GM21786 (cell line): ENCODE measurements at regions not wholly inside any gene's neighbourhood (a gene's known extent, or its start where the extent isn't known, plus 50 kb on each side); places are given as distances from the start of the nearest gene placed in this dataset.
"Not testable (repeated sequence)": the region's sequence is repeated elsewhere in the genome, so short reads cannot be mapped to it uniquely, and the experiment has no call there.

ENCODE experiments used
- ATAC-seq: cut with Tn5 transposase; IDR thresholded peaks from one replicate; pipeline ENCODE4 v1.9.1; 2021; ENCODE audit not compliant: unreplicated experiment

DNA sequence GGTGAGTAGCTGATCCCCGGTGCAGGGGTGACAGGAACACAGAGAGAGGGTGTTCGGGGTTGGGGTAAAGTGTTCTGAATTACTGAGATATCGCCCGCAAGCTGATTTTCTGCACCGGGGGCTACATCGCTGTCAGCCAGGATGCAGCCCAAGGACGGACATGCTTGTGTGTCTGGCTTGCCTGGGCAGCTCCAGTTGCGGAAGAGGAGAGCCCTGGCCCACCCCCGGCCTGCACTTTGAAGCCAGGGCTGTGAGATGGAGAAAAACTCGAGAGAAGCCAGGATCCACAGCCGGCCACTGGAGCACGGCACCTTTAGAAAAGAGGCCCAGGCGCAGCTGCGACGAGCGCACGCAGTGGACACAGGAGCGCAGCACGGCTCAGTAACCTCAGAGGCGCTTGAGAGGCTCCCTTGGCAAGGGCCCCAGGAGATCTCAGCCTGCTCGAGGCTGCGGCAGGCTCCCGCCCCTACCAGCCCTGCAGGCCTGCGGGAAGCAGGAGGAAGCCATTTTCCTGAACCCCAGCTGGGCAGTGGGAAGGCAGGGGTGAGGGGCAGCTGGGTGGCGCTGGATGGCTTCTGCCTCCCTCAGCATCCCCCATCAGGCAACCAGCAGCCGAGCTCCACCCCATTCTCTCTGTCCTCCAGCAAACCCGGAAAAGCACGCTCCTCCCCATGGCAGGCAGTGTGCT is 59.2 kb downstream of the C9orf50 start:
- no peak for ATAC-seq

DNA sequence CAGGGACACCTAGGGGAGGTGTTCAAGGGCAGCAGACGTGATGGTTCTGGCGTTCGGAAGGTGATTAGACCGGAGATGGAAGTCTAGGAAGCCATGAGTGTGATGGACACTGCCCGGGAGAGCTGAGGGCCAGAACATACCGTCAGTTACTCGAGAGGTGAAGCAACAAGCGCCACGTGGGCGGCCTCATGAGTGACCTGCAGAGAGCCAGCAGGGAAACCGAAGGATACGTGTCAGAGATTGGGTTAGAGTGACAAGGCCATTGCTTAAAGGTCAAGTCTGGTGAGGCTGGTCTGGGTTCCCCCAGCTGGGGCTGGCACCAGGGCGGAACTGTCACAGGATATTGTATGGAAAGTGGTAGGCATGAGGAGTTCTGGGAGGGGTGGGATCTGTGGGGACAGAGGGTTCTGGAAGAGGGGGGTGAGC is 60.0 kb downstream of the C9orf50 start:
- ATAC-seq = no peak

DNA sequence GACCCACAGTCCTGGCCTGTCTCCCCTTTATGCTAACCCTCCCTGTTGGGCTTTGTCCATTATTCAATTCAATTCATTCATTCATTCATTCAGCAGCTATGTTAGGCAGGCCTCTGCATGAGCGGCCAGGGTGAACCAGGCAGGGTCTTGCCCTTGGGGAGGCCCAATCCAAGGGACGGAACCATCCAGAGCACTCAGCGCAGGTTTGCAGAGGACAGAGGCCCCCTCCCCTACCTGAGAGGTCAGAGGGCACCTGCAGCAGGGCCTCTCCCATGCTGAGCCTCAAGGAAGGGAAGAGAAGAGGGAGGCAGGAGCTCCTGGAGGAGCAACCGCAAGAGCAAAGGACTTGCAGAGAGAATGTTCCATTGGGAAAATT is 61.4 kb downstream of the C9orf50 start:
- ATAC-seq = no peak

DNA sequence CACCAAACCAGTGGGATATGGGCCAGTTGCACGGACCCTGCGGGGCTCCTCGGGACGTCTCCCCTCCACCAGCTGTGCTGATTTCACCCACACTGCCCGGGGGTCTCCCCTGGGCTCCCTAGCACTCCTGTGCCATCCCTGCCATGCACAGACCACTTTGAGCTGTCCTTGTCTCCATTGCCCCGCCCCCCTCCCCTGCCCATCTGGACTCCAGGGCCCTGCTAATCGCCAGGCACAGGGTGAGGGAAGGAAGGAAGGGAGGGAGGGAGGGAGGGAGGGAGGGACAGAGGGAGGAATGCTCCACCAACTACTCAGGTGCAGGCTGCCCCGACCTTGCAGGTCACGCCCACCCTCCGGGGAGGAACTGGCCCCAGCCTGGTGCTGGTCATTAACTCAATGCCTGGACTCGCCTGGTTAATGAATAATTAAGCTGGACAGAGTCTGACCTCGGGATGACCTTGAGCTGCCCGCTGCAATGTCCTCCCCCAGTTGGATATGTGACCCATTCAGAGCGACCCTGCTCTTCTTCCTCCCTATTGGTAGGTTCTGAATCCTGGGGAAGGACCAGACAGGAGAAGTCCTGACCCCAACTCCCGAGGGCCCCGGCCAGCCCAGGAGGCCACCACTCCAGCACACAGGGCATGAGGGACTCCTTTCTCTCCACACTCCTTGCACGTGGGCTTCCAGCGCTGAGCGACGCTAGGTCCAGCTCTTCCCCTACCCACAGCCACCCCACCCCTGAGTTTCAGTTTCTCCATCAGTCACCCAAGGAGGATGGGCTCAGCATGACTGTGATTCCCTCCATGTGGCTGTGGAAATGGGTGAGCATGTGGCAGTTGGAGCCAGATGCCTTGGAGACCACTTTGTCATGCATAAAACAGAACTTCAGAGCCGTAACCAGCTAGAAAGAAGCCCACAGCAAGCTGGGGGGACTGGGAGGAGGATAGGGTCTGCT is 62.1 kb downstream of the C9orf50 start:
- no peak for ATAC-seq

DNA sequence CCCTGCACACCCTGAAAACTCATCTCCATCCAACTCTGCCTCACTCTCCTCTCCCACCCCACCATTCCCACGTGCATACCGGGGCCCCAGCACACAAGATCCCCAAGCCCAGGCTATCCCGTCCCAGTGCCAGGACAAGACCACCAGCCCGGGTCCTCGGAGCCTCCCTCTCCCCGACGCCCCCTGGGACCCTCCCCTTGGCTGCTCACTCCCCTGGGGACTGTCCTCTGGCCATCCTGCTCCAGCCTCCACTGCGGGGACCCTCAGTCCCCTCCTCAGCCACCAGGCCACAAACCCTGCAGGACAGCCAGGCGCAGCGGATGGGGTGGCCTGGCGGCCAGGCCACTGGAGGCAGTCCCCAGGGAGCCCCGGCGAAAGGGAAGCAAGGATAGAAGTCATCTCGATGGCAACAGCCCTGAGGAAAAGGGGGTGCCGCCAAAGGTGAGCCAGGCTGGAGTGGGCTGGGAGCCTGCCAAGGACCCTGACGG is 62.8 kb downstream of the C9orf50 start:
- ATAC-seq = no peak

DNA sequence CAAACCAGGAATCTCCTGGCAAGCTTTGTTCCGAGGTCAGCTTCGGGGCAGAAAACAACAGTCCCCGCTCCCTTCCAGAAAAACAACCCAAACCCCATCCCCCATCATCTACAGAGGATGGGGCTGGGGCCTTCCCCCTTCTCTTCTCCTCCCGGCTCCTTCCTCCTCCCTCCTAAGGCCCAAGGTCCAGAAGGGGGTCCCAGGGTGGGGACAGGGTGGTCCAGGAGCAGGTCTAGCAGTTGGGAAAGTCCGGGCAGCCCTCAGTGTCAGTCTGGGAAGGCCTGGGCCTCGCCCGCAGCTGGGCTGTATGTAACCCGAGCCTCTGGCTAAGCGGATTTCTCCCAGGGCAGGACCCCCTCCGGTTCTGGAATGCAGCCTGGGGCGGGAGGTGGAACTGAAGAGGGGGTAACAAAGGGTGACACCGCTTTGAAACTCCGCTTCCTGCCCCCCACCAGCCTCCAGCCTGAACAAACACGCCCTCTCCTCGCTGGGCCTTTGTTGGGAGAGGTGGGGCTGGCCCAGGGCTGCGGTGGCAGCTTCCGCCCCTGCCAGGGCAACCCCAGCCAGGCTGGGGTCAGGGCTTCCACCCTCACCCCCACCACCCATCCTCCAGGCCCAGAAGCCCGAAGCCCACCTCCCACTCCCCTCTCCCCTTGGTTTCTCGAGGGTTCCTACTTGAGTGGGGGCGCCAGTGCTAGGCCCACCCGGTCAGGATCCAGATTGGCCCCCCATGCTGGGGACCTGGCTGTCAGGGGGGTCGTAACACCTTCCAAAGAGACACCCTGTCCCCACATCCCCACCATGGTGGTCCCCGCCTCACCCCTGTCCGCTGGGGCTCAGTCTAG is 63.5 kb downstream of the C9orf50 start:
- no peak for ATAC-seq

DNA sequence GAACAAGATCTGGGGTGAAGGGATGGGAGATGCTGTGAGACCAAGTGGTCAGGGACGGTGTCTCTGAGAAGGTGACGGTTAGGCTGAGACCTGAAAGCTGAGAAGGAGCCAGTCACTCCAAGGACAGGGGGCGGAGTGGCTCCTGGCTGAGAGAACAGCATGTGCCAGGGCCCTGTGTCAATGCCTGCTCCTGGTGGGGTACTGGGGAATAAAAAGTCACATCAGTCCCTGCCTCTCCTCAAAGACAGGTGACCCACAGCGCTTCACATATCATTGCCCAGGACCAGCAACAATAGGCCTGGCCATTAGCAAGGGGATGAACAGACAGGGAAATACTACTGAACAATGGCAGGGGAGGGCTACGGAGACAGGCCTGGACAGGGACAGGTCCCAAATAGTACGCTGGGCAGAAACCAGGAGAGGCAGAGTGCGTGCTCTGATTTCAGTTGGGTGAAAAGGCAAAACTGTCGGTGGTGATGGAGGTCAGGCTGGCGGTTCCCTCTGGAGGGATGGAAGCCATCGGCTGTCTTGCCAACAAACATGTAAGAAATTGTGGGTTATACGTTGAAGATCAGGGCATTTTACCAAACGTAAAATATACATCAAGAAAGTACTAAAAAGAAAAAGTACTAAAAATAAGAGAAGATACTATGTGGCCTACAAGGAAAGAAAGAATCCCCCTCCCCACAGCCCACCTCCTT is 64.3 kb downstream of the C9orf50 start:
- no peak for ATAC-seq

DNA sequence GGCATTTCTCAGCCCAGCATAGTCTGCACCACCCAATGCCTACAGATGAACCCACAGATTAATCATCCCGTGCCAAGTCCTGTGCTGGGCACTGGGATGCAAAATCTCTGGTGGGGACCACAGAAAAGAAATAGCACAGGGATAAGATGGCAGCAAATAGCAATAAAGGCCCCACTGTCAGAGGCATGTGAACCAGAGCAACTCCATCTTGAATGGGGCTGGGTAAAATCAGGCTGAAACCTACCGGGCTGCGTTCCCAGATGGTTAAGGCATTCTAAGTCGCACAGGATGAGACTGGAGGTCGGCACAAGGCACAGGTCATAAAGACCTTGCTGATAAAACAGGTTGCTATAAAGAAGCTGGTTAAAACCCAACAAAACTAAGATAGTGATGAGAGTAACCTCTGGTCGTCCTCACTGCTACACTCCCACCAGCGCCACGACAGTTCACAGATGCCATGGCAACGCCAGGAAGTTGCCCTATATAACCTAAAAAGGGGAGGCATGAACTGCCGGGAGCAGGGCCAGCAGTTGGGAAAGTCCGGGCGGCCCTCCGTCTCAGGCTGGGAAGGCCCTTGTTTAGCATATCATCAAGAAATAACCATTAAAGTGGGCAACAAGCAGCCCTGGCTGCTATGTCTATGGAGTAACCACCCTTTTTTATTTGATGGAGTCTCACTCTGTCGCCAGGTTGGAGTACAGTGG is 65.2 kb downstream of the C9orf50 start:
- no peak for ATAC-seq

DNA sequence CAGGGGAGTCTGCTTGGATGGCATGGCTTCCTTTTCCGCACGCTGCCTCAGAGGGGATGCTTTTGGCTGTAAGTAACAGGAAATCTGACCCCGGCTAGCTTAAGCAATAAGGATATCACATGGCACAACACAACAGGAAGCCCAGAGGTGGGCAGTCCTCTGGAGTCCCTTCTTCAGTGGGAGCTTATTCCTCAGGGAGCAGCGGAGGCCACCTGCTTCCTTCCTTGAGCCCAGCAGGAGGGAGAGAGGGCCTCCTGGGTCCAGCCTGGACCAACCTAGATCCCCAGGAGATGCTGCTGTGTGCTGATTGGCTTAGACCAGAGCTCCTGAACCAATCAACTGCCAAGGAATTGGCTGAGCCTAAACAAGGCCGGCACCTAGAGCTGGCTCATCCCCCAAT is 66.3 kb downstream of the C9orf50 start:
- ATAC-seq = no peak

DNA sequence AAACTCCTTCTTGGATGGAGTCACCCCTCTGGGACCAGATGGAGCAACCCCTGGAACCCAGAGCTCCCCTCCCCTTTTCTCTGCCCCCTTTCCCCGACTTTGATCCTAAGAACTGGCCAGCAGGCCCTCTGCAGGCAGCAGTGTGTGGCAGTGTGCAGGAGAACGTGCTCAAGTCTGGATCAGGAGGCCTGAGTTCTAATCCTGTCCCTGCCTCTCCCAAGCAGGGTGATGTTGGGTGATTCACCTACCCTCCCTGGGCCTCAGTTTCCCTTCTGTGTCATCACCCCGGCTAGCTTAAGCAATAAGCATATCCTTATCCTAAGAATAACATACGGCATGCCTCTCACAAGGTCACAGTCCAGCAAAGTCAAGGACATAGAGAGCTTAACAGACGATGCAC is 67.6 kb downstream of the C9orf50 start:
- no peak for ATAC-seq

DNA sequence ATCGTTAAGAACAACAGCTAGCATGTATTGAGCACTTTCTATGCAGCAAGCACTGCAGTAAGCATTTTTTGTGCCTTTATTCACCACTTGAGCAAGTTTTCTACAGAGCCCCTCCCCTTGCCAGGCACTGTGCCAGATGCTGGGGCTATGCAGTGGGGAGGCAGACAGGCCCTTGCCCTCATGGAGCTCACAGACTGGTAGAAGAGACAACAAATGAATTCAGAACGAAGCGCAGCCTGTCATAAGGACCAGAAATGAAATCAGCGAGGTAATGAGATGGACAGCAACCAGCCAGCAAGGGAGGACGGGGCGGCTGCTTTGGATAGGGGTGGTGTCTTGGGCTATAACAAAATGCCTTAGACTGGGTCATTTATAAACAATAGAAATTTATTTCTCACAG is 68.8 kb downstream of the C9orf50 start:
- no peak for ATAC-seq

DNA sequence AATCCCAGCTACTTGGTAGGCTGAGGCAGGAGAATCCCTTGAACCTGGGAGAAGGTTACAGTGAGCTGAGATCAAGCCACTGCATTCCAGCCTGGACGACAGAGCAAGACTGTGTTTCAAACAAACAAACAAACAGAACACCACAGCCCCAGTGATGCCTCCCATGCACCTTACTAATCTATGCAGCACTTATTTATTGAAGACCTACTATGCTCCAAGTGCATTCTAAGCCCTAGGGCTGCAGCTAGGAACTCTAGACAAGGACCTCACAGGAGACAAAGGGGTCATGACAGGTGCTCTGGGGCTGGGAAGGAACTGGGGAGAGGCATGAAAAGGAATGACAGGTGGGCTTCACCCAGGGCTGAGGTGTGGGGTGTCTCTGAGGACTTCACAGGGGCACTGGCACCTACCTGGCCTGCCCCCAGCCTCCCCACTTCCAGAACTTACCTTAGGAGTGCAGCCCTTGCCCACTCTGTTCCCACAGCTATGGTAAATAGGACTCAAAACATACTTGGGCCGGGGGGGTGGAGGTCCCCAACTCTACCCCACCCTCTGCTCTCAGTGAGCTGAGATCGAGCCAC is 69.4 kb downstream of the C9orf50 start:
- no peak for ATAC-seq

DNA sequence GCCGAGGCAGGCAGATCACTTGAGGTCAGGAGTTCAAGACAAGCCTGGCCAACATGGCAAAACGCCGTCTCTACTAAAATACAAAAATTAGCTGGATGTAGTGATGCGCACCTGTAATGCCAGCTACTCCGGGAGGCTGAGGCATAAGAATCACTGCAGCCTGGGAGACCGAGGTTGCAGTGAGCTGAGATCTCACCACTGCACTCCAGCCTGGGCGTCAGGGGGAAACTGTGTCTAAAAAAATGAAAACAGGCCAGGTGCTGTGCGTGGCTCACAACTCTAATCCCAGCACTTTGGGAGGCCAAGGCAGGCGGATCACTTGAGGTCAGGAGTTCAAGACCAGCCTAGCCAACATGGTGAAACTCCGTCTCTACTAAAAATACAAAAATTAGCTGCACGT is 69.9 kb downstream of the C9orf50 start:
- ATAC-seq = not testable (repeated sequence)

DNA sequence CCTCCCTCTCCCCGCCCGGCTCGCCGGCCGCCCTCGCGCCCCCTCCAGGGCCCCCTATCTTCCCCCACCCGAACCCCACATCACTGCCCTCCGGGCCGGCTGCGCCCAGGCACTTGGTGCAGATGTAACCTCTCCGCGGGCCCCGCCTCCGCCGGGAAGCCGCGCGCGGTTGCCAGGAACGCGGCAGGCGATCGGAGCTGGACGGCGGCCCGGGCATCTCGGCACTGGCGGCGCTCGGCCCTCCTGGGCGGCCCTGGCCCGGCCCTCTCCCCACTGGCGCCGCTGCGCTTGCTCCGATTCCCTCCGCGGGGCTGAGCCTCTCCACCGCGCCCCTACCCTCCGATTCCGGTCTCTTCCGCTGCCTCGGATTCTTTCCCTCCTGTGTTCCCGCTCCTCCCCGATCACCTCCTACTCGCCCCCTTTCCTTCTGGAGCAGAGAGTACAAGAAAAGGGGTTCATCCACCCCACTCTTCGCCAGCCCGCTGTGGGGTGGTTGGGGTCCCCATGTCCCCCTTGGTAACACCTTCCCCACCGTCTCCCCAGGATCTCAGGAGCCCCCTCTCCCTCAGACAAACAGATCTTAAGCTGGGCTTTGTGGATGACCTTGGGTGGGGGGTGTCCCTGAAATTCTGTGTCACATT is 70.6 kb downstream of the C9orf50 start:
- ATAC-seq = no peak

DNA sequence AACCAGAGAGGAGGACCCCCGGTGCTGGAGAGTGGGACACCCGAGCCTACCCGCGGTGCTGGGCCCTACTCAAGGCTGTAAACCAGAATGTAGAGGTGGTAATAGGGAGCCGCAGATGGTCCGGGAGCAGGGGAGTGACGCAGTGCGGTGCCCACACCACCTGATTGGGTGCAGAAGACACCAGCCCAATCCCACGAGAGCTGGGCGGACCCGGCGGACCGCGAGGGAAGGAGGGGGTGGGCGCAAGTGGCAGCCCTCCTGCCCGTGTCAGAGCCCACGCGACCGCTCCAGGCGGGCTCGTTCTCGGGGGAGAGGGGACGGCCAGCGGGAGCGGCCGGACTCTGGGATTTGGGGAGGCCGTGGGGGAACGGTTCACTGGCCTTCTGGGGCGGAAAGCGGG is 71.2 kb downstream of the C9orf50 start:
- ATAC-seq = no peak

DNA sequence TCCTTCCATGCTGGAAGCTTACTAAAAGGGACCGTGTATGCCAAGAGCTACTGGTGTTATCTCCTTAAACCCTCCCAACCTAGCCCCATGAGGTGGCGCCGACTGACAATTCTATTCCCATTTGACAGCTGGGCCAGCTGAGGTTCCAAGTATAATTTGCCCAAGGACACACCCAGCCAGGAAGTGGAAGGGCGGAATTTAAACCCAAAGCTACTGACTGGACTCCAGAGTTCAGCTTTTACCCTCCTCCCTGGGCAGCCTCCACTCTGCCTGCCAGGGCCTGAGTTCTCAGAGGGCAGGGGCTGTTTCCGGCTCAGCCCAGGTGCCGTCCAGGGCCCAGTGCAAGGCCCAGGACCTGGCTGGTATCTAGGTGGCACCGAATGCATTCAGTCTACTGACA is 71.8 kb downstream of the C9orf50 start:
- ATAC-seq = no peak

DNA sequence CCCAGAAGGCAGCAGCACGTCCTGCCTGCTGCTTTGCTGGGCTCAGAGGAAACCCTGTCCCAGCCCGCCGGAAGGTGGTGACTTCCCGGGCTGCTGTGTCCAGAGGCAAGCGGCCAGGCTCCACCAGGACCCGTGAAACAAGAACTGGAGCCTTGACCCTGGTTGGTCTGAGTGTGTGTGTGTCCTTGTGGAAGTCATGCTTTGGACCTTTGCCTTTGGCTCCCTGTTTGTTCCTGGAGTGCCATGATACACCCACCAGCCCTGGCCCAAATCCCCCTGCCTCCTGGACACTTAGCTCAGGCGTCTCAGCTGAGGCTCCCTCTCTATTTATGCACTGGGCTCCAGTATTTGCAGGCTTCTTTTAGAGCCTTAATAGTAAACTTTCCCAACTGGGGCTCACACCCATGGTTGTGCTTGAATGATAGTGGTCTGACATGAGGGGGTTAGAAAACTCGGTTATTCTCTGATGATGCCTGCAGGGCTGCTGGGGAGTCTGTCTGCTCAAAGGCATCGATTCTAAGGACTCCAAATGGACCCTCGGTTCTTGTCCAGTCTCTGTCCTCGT is 72.2 kb downstream of the C9orf50 start:
- no peak for ATAC-seq

DNA sequence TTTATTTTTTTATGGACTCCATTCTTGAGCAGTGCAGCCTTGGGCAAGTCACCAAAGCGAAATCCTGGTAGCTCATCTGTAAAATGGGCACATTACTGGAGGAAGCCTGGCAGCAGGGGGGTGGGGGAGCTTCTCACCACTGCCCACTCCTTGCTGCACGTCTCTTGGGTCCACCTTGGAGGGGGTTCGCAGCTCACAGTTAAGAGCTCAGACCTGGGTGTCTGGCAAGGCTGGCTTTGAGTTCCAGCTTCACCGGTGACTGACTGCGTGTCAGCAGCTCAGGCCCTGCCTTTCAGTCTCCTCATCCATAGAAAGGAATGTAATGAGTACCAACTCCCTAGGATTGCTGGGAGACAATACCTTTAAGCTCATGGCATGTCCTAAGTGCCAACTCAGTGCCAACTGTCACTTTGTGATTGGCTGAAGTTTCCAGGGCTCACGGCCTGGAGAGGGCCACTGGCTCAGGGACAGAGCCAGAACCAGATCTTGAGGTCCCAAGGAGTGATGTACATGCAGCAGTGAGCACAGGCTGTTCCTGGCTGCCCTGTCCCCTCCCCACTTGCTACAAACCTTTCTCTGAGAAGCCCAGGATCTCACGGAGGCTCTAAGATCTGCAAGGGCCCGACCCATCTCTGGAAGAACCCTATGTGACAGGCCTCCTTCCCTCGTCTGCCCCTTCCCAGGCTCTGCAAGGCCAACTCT is 72.9 kb downstream of the C9orf50 start:
- ATAC-seq = no peak
